Fibroblast of lung (primary cell): ENCODE measurements at regions not wholly inside any gene's neighbourhood (a gene's known extent, or its start where the extent isn't known, plus 50 kb on each side); places are given as distances from the start of the nearest gene placed in this dataset.

Source experiments
- DNase-seq, 2 donors: peaks; one replicate each; pipeline versions ENCODE4 v3.0.0 to v3.0.0-alpha.2; 2010; ENCODE audit warnings: low read depth in 2 of 2
- H2AFZ ChIP-seq: 2 replicates; pipeline ENCODE4 v1.5.1; 2012; ENCODE audit warnings: low read length, control low read depth, inconsistent platforms
- H3K27ac ChIP-seq: 2 replicates; pipeline ENCODE4 v1.5.1; 2011; ENCODE audit warnings: low read length, control low read depth; ENCODE audit not compliant: insufficient read depth
- H3K27me3 ChIP-seq: 2 replicates; pipeline ENCODE4 v1.5.1; 2011; ENCODE audit warnings: mild to moderate bottlenecking, low read length; ENCODE audit not compliant: control insufficient read depth, insufficient read depth
- H3K36me3 ChIP-seq: 2 replicates; pipeline ENCODE4 v1.5.1; 2011; ENCODE audit warnings: low read length; ENCODE audit not compliant: control insufficient read depth, insufficient read depth
- H3K4me1 ChIP-seq: 2 replicates; pipeline ENCODE4 v1.5.1; 2011; ENCODE audit warnings: low read length; ENCODE audit not compliant: control insufficient read depth, insufficient read depth; ENCODE audit errors: extremely low read depth
- H3K4me2 ChIP-seq: 2 replicates; pipeline ENCODE4 v1.5.1; 2011; ENCODE audit warnings: low read length, control low read depth; ENCODE audit not compliant: insufficient read depth; ENCODE audit errors: extremely low read depth
- H3K4me3 ChIP-seq, 4 experiments: fragments of 200-600 bp in 1 of 4; sonication (generic) in 1 of 4; replicated peaks in 1 of 4; 2 replicates each; pipeline ENCODE4 v1.5.1; 2011 to 2016; ENCODE audit warnings: low read length in 4 of 4, low read depth in 3 of 4, mild to moderate bottlenecking in 3 of 4, control low read depth in 2 of 4, inconsistent platforms in 1 of 4, mixed read lengths in 1 of 4; ENCODE audit not compliant: insufficient read depth in 1 of 4; ENCODE audit errors: control extremely low read depth in 1 of 4
- H3K79me2 ChIP-seq: 2 replicates; pipeline ENCODE4 v1.5.1; 2012; ENCODE audit warnings: mild to moderate bottlenecking, low read length, inconsistent platforms; ENCODE audit not compliant: control insufficient read depth, insufficient read depth
- H3K9ac ChIP-seq: 2 replicates; pipeline ENCODE4 v1.5.1; 2011; ENCODE audit warnings: mild to moderate bottlenecking, low read length, control low read depth; ENCODE audit not compliant: insufficient read depth
- H3K9me3 ChIP-seq: 2 replicates; pipeline ENCODE4 v1.5.1; 2012; ENCODE audit warnings: low read depth, low read length; ENCODE audit not compliant: control insufficient read depth, insufficient read depth
- H4K20me1 ChIP-seq: 2 replicates; pipeline ENCODE4 v1.5.1; 2011; ENCODE audit warnings: low read length; ENCODE audit not compliant: control insufficient read depth, insufficient read depth; ENCODE audit errors: extremely low read depth
- CTCF ChIP-seq, 2 donors: IDR thresholded peaks in 1 of 2; conservative IDR thresholded peaks in 1 of 2; 1 replicate in 1 of 2; 2 replicates in 1 of 2; pipeline ENCODE4 v1.5.1; 2011 to 2012; ENCODE audit warnings: low read length in 2 of 2, control low read depth in 1 of 2, inconsistent platforms in 1 of 2, low read depth in 1 of 2, mild to moderate bottlenecking in 1 of 2
- EZH2 ChIP-seq: IDR thresholded peaks from 2 replicates; pipeline ENCODE4 v1.5.1; 2012; ENCODE audit warnings: low read length, control low read depth, mild to moderate bottlenecking; ENCODE audit errors: missing control alignments

- H3K4me3 ChIP-seq, result no peak overlapping the region
- H2AFZ ChIP-seq, result no peak overlapping the region
- H3K9me3 ChIP-seq, result no peaks in the 10 kb centered on the region
- H3K9ac ChIP-seq, result no peak overlapping the region
- no peak overlapping the region for H3K27ac ChIP-seq
- H3K4me2 ChIP-seq, result no peak overlapping the region
- TF ChIP-seq CTCF (conservative IDR thresholded peaks at IDR 0.05 in 1 of 2, IDR thresholded peaks at IDR 0.05 in 1 of 2; ENCODE audit: low read depth in 1 of 2, low read length in 2 of 2) (no peak), EZH2 (no peak)
- no peaks in the 10 kb centered on the region for H3K36me3 ChIP-seq
- H4K20me1 ChIP-seq, result no peaks in the 10 kb centered on the region
- no peak for DNase-seq
- H3K4me1 ChIP-seq, result no peaks in the 10 kb centered on the region
- H3K79me2 ChIP-seq, result no peaks in the 10 kb centered on the region
- no peaks in the 10 kb centered on the region for H3K27me3 ChIP-seq
Observed at GRCh38 chr9:14393418-14393817, 79.5 kb upstream of the NFIB start.

GRCh38 chr9:14391620-14392019 lies 77.7 kb upstream of the NFIB start:
- no peak for TF ChIP-seq EZH2
- H3K4me2 ChIP-seq, result no peak overlapping the region
- H3K27ac ChIP-seq, result no peak overlapping the region
- no peak overlapping the region for H3K4me3 ChIP-seq
- DNase-seq, result no peak
- H4K20me1 ChIP-seq, result no peaks in the 10 kb centered on the region
- no peak overlapping the region for H2AFZ ChIP-seq
- H3K79me2 ChIP-seq, result no peaks in the 10 kb centered on the region
- H3K27me3 ChIP-seq, result no peaks in the 10 kb centered on the region
- H3K9ac ChIP-seq, result no peak overlapping the region
- no peaks in the 10 kb centered on the region for H3K9me3 ChIP-seq
- no peaks in the 10 kb centered on the region for H3K4me1 ChIP-seq
- no peaks in the 10 kb centered on the region for H3K36me3 ChIP-seq

- Histone ChIP-seq H2AFZ (no peak overlapping the region), H3K4me3 (no peak overlapping the region), H3K36me3 (no peaks in the 10 kb centered on the region), H3K79me2 (no peaks in the 10 kb centered on the region), H3K4me1 (no peaks in the 10 kb centered on the region), H3K9me3 (no peaks in the 10 kb centered on the region), H3K9ac (no peak overlapping the region), H3K27me3 (no peaks in the 10 kb centered on the region), H4K20me1 (no peaks in the 10 kb centered on the region), H3K27ac (no peak overlapping the region), H3K4me2 (no peak overlapping the region)
- TF ChIP-seq EZH2, result no peak
- no peak for TF ChIP-seq CTCF (conservative IDR thresholded peaks at IDR 0.05 in 1 of 2, IDR thresholded peaks at IDR 0.05 in 1 of 2; ENCODE audit: low read depth in 1 of 2, low read length in 2 of 2)
- DNase-seq, result no peak
Observed at GRCh38 chr9:14389657-14390056, 75.7 kb upstream of the NFIB start.
